B cell (primary cell): ENCODE measurements at regions not wholly inside any gene's neighbourhood (a gene's known extent, or its start where the extent isn't known, plus 50 kb on each side); places are given as distances from the start of the nearest gene placed in this dataset.

Experiments
- ATAC-seq: fragments of 200-7000 bp; cut with Tn5 transposase; one replicate; pipeline ENCODE4 v1.10.0; 2021; ENCODE audit warnings: low read depth, mild to moderate bottlenecking, moderate number of reproducible peaks, moderate library complexity
- CTCF ChIA-PET: fragments of 350-600 bp; sonication (Branson Sonifier 250); formaldehyde crosslinking; loops from one replicate; lab custom pipeline; 2021; ENCODE audit warnings: antibody characterized with exemption, inconsistent platforms; lab: Charles Lee
- POLR2A ChIA-PET: fragments of 350-600 bp; sonication (Branson Sonifier 250); formaldehyde crosslinking; loops from one replicate; lab custom pipeline; 2021; ENCODE audit warnings: antibody characterized with exemption; lab: Charles Lee
- DNase-seq: peaks from one replicate; pipeline ENCODE4 v3.0.0; 2013
- H2AFZ ChIP-seq: 2 replicates; pipeline ENCODE4 v1.6.1; 2012; ENCODE audit warnings: mild to moderate bottlenecking, low read depth, low read length; ENCODE audit not compliant: insufficient read depth, poor library complexity, severe bottlenecking
- H3K27ac ChIP-seq, 2 donors: 1 replicate in 1 of 2; 2 replicates in 1 of 2; pipeline ENCODE4 v1.5.1; 2012 to 2013; ENCODE audit warnings: low read length in 2 of 2, mild to moderate bottlenecking in 2 of 2, moderate library complexity in 1 of 2
- H3K27me3 ChIP-seq, 4 experiments: fragments of 200-600 bp in 1 of 4; sonication (generic) in 1 of 4; replicated peaks in 1 of 4; 1 replicate in 2 of 4; 2 replicates in 2 of 4; pipeline versions ENCODE4 v1.6.1 to v1.7.0; 2013 to 2016; ENCODE audit warnings: low read length in 3 of 4, mild to moderate bottlenecking in 2 of 4, mixed read lengths in 1 of 4, moderate library complexity in 1 of 4; ENCODE audit not compliant: insufficient read depth in 4 of 4, control insufficient read depth in 3 of 4; ENCODE audit errors: control extremely low read depth in 1 of 4
- H3K36me3 ChIP-seq, 2 experiments: replicated peaks in 1 of 2; 1 replicate in 1 of 2; 2 replicates in 1 of 2; pipeline versions ENCODE4 v1.6.1 to v1.7.1; 2013; ENCODE audit warnings: low read length in 1 of 2; ENCODE audit not compliant: insufficient read depth in 2 of 2, control insufficient read depth in 1 of 2; ENCODE audit errors: control extremely low read depth in 1 of 2, extremely low read depth in 1 of 2
- H3K4me1 ChIP-seq, 2 donors: fragments of 200-600 bp in 1 of 2; sonication (generic) in 1 of 2; 1 replicate in 1 of 2; 2 replicates in 1 of 2; pipeline versions ENCODE4 v1.5.1 to v1.6.1; 2013 to 2017; ENCODE audit warnings: low read length in 2 of 2; ENCODE audit not compliant: control insufficient read depth in 2 of 2, insufficient read depth in 2 of 2
- H3K4me2 ChIP-seq: replicated peaks from 2 replicates; pipeline ENCODE3; 2012; ENCODE audit warnings: mild to moderate bottlenecking, low read depth, low read length; ENCODE audit not compliant: poor library complexity, severe bottlenecking
- H3K4me3 ChIP-seq, 5 experiments: fragments of 200-600 bp in 1 of 5; sonication (generic) in 1 of 5; 1 replicate in 3 of 5; 2 replicates in 2 of 5; pipeline versions ENCODE4 v1.5.1 to v1.7.0; 2011 to 2016; ENCODE audit warnings: low read length in 4 of 5, mild to moderate bottlenecking in 4 of 5, low read depth in 2 of 5, control low read depth in 1 of 5, moderate library complexity in 1 of 5; ENCODE audit not compliant: insufficient read depth in 1 of 5; ENCODE audit errors: control extremely low read depth in 1 of 5, extremely low read depth in 1 of 5
- H3K79me2 ChIP-seq: fragments of 200-600 bp; sonication (generic); one replicate; pipeline ENCODE4 v1.6.0; 2016; ENCODE audit warnings: low read length; ENCODE audit not compliant: control insufficient read depth, insufficient read depth
- H3K9ac ChIP-seq: fragments of 200-600 bp; sonication (generic); 2 replicates; pipeline ENCODE4 v1.6.1; 2017; ENCODE audit warnings: mild to moderate bottlenecking, low read length, moderate library complexity
- H3K9me3 ChIP-seq, 3 donors: one replicate each; pipeline versions ENCODE4 v1.6.1 to v1.7.1; 2013; ENCODE audit warnings: low read length in 2 of 3; ENCODE audit not compliant: control insufficient read depth in 2 of 3, insufficient read depth in 1 of 3; ENCODE audit errors: control extremely low read depth in 1 of 3
- H4K20me1 ChIP-seq: 2 replicates; pipeline ENCODE4 v1.6.0; 2012; ENCODE audit warnings: mild to moderate bottlenecking, low read length; ENCODE audit not compliant: insufficient read depth, control insufficient read depth, poor library complexity, severe bottlenecking
- H3K27ac Mint-ChIP-seq: one replicate; pipeline ENCODE4 v1.8.0; 2021; ENCODE audit warnings: mixed read lengths
- H3K27me3 Mint-ChIP-seq: one replicate; pipeline ENCODE4 v1.8.0; 2021; ENCODE audit warnings: mixed read lengths
- H3K4me1 Mint-ChIP-seq: one replicate; pipeline ENCODE4 v1.8.0; 2021; ENCODE audit warnings: mixed read lengths
- H3K4me3 Mint-ChIP-seq: one replicate; pipeline ENCODE4 v1.8.0; 2021; ENCODE audit warnings: mixed read lengths
- H3K9me3 Mint-ChIP-seq: one replicate; pipeline ENCODE4 v1.8.0; 2022; ENCODE audit warnings: mixed read lengths; ENCODE audit not compliant: insufficient read depth
- EZH2 ChIP-seq: IDR thresholded peaks from 2 replicates; pipeline ENCODE4 v1.6.1; 2012; ENCODE audit warnings: borderline replicate concordance, low read depth, mild to moderate bottlenecking, moderate library complexity, low read length; ENCODE audit not compliant: insufficient read depth, poor library complexity, severe bottlenecking
- WGBS: methylation state at CpG from one replicate; pipeline ENCODE4 v1.1.5; 2013; ENCODE audit warnings: missing lambda C conversion rate; ENCODE audit not compliant: insufficient coverage; 5-methylcytosine and 5-hydroxymethylcytosine counted together
- intact Hi-C: fragments of 100-400 bp; cut with micrococcal nuclease; formaldehyde crosslinking; loops from one replicate; pipeline ENCODE4 v1.10.0; 2022
- TF ChIP-seq, protein P1 (sequence below): fragments of 200-600 bp; IDR thresholded peaks from one replicate; pipeline ENCODE4 v1.8.0; 2022; ENCODE audit warnings: antibody characterized with exemption, mild to moderate bottlenecking

DNA sequence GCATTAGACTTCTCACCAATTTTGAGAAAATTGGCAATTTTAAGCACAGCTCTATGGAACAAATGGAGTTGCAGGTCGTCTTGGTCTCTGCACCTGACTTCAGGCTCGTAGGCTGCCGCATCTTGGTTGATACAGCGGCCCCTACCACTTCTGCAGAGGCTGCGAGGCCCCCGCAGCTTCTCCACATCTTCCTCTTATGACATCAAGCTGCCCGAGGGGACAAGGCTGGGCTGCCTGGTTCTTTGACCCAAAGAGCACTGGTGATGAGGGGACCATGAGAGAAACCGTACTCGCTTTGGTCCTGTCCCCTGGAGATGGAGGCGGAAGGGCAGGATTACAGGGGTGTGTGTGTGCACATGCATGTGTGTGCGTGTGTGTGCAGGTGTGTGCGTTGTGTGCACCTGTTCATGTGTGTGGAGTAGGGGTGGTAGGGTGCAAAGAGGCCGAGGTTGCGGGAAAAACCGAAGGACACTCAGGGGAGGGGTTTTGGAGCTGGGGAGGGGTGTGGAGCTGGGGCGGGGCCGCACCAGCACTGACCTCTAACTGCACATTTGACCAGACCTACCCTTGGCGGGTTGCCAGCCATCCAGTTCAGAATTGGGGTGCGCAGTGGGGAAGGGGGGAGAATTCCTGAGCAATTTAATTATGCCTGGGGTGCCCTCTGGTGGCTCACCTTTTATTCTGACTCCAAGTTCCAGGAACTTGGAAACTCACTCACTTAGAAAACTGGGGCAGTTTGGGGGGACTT is 65.1 kb upstream of the ARHGEF7 start:
- no peak overlapping the region for H2AFZ ChIP-seq
- no peak overlapping the region for H3K4me3 Mint-ChIP-seq
- ATAC-seq (no peak), DNase-seq (peak; percentile 29)
- H3K4me2 ChIP-seq = no peak overlapping the region
- no peaks in the 10 kb centered on the region for H3K27me3 ChIP-seq
- H4K20me1 ChIP-seq = no peaks in the 10 kb centered on the region
- H3K9me3 ChIP-seq = peaks cover 0 to 2% (median 0%) of the 10 kb centered on the region in 3 donors
- no peaks in the 10 kb centered on the region for H3K79me2 ChIP-seq
- no peak overlapping the region for H3K27ac ChIP-seq
- H3K27me3 Mint-ChIP-seq = peaks cover 10% of the 10 kb centered on the region
- H3K36me3 ChIP-seq = no peaks in the 10 kb centered on the region
- CTCF ChIA-PET = interaction anchor here (1.1 to 2.4 kb wide), 3 partner anchors 18 to 456 kb away, joined by 4 to 7 read pairs (median 7); no protein-coding TSS in a partner anchor
- H3K4me3 ChIP-seq = no peak overlapping the region
- peaks cover 3 to 8% of the 10 kb centered on the region in 2 donors for H3K4me1 ChIP-seq
- H3K9me3 Mint-ChIP-seq = no peaks in the 10 kb centered on the region
- intact Hi-C loops = loop anchor here (10.0 kb wide), 1 partner anchor 825 kb away; no protein-coding TSS in a partner anchor
- H3K4me1 Mint-ChIP-seq = peaks cover 9% of the 10 kb centered on the region
- TF ChIP-seq, protein P1, sequence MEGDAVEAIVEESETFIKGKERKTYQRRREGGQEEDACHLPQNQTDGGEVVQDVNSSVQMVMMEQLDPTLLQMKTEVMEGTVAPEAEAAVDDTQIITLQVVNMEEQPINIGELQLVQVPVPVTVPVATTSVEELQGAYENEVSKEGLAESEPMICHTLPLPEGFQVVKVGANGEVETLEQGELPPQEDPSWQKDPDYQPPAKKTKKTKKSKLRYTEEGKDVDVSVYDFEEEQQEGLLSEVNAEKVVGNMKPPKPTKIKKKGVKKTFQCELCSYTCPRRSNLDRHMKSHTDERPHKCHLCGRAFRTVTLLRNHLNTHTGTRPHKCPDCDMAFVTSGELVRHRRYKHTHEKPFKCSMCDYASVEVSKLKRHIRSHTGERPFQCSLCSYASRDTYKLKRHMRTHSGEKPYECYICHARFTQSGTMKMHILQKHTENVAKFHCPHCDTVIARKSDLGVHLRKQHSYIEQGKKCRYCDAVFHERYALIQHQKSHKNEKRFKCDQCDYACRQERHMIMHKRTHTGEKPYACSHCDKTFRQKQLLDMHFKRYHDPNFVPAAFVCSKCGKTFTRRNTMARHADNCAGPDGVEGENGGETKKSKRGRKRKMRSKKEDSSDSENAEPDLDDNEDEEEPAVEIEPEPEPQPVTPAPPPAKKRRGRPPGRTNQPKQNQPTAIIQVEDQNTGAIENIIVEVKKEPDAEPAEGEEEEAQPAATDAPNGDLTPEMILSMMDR = no peak
- no peak for TF ChIP-seq EZH2
- H3K9ac ChIP-seq = no peak overlapping the region
- no peak overlapping the region for H3K27ac Mint-ChIP-seq
- POLR2A ChIA-PET = no interaction called here
- 94% methylated on average over 12 of the region's 19 CpGs for WGBS

GRCh38 chr13:111048387-111048786 is 66.7 kb upstream of the ARHGEF7 start:
- no peaks in the 10 kb centered on the region for H3K27me3 ChIP-seq
- H3K4me3 ChIP-seq = no peak overlapping the region
- H3K4me1 ChIP-seq = peaks cover 3 to 8% of the 10 kb centered on the region in 2 donors
- Mint-ChIP-seq H3K4me1 (peaks cover 18% of the 10 kb centered on the region), H3K27me3 (peaks cover 1% of the 10 kb centered on the region), H3K9me3 (no peaks in the 10 kb centered on the region), H3K4me3 (no peak overlapping the region), H3K27ac (no peak overlapping the region)
- ATAC-seq (no peak), DNase-seq (no peak)
- H3K36me3 ChIP-seq = no peaks in the 10 kb centered on the region
- H2AFZ ChIP-seq = no peak overlapping the region
- no peak for TF ChIP-seq EZH2
- TF ChIP-seq, protein P1 = no peak
- 87% methylated on average over 6 of the region's 8 CpGs for WGBS
- no peaks in the 10 kb centered on the region for H3K79me2 ChIP-seq
- no peak overlapping the region for H3K9ac ChIP-seq
- no peaks in the 10 kb centered on the region for H4K20me1 ChIP-seq
- no peak overlapping the region for H3K27ac ChIP-seq
- ChIA-PET POLR2A (no interaction called here), CTCF (interaction anchor here (1.2 to 2.4 kb wide), 5 partner anchors 11 to 593 kb away, joined by 3 to 7 read pairs (median 4); partner anchors contain the start of gene ANKRD10)
- intact Hi-C loops = no loop called here
- H3K4me2 ChIP-seq = no peak overlapping the region
- H3K9me3 ChIP-seq = peaks cover 0 to 2% (median 0%) of the 10 kb centered on the region in 3 donors
